ENCODE measurements at regions not wholly inside any gene's neighbourhood (a gene's known extent, or its start where the extent isn't known, plus 50 kb on each side); places are given as distances from the start of the nearest gene placed in this dataset.

DNA sequence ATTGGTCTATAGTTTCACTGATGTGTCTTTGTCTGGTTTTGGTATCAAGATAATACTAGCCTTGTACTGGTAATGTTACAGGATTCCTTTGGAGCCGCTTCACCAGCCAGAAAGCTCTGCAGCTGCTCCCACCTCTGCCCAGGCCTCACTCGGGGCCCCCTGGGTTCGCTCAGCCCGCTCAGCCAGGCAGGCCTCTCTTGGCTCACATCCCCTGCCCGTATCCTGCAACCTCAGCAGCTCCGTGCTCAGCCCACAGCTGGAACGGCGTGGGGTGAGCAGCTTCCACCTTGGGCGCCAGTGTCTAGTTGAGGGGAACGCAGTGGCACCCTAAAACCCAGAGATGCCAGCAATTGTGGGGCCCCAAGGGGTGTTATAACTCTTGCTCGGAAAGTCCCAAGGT is 429.7 kb upstream of the ROBO2 start:
- TF ChIP-seq POLR2AphosphoS5 (IDR thresholded peaks at IDR 0.05; ENCODE audit: low read depth, low read length) (no peak), CTCF (IDR thresholded peaks at IDR 0.05) (no peak), TCF7L2 (IDR thresholded peaks at IDR 0.05; ENCODE audit: low read depth, low read length) (no peak), SIN3A (IDR thresholded peaks at IDR 0.05; ENCODE audit: borderline replicate concordance, insufficient read depth, low read depth, low read length) (no peak), REST (IDR thresholded peaks at IDR 0.05; ENCODE audit: insufficient read depth in 1 of 2, low read depth in 2 of 2, low read length in 1 of 2) (no peak)

Data from Panc1 (cell line).